ENCODE measurements at regions not wholly inside any gene's neighbourhood (a gene's known extent, or its start where the extent isn't known, plus 50 kb on each side); places are given as distances from the start of the nearest gene placed in this dataset.

DNA sequence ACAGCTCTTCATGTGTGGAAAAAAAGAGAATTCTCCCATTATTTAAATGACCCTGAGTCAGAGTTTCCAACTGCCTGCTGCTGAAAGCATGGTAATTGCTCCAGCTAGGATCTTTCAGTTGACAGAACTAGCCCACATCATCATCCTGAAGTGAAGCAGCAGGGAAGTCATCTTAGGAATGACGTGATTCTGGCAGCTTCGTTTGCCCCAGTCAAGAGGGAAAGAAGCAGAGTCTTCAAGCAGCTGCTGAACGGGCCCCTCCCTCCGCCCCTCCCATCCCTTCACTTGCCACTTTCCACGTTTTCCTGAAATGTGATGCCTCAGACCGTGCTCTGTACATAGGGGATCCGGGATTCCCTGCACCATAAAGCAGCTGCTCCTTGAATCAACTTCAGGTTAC, 455.0 kb upstream of the TMEM132C start:
- H3K36me3 ChIP-seq (ENCODE audit: control insufficient read depth in 1 of 2, insufficient read depth in 2 of 2, low read length in 2 of 2) = no peaks in the 10 kb centered on the region
- H3K4me1 ChIP-seq (ENCODE audit: control insufficient read depth in 1 of 2, insufficient read depth in 2 of 2, low read length in 2 of 2) = no peaks in the 10 kb centered on the region
- no peak overlapping the region for H3K4me3 ChIP-seq (ENCODE audit: low read depth in 1 of 2, low read length in 2 of 2)
- no peak overlapping the region for H3K9ac ChIP-seq (ENCODE audit: low read depth in 1 of 2, low read length in 2 of 2)
- peaks cover 0 to 7% of the 10 kb centered on the region in 2 donors for H3K9me3 ChIP-seq (ENCODE audit: control insufficient read depth in 1 of 2, low read length in 2 of 2)
- H3K27ac ChIP-seq (ENCODE audit: low read depth, low read length) = no peak overlapping the region
- H3K27me3 ChIP-seq (ENCODE audit: control insufficient read depth in 1 of 2, insufficient read depth in 2 of 2, low read length in 2 of 2) = no peaks in the 10 kb centered on the region

DNA sequence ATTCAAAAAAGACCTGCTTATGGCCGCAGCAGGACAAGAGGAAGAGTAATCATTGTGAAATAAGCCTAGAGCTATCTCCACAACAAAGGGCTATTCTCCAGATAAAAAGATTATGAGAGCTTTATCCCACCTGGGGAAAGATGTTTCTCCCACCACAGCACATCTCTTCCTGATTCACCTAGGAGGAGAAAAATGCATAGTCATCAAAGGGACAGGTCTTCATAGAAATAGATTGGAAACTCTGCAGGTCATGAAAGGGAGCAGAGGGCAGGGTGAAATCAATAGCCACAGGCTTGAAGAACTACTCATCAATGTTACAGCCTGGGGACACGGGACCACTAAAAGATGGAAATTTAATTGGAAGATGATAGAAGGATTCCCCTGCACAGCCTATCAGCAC, 453.8 kb upstream of the TMEM132C start:
- H3K9me3 ChIP-seq (ENCODE audit: control insufficient read depth in 1 of 2, low read length in 2 of 2) = peaks cover 0 to 10% of the 10 kb centered on the region in 2 donors
- no peak overlapping the region for H3K4me3 ChIP-seq (ENCODE audit: low read depth in 1 of 2, low read length in 2 of 2)
- H3K4me1 ChIP-seq (ENCODE audit: control insufficient read depth in 1 of 2, insufficient read depth in 2 of 2, low read length in 2 of 2) = no peaks in the 10 kb centered on the region
- no peaks in the 10 kb centered on the region for H3K36me3 ChIP-seq (ENCODE audit: control insufficient read depth in 1 of 2, insufficient read depth in 2 of 2, low read length in 2 of 2)
- no peaks in the 10 kb centered on the region for H3K27me3 ChIP-seq (ENCODE audit: control insufficient read depth in 1 of 2, insufficient read depth in 2 of 2, low read length in 2 of 2)
- no peak overlapping the region for H3K9ac ChIP-seq (ENCODE audit: low read depth in 1 of 2, low read length in 2 of 2)
- H3K27ac ChIP-seq (ENCODE audit: low read depth, low read length) = no peak overlapping the region

GRCh38 chr12:127819056-127819455, 447.9 kb upstream of the TMEM132C start:
- no peak overlapping the region for H3K27ac ChIP-seq (ENCODE audit: low read depth, low read length)
- no peaks in the 10 kb centered on the region for H3K36me3 ChIP-seq (ENCODE audit: control insufficient read depth in 1 of 2, insufficient read depth in 2 of 2, low read length in 2 of 2)
- no peak overlapping the region for H3K4me3 ChIP-seq (ENCODE audit: low read depth in 1 of 2, low read length in 2 of 2)
- H3K9ac ChIP-seq (ENCODE audit: low read depth in 1 of 2, low read length in 2 of 2) = no peak overlapping the region
- no peaks in the 10 kb centered on the region for H3K27me3 ChIP-seq (ENCODE audit: control insufficient read depth in 1 of 2, insufficient read depth in 2 of 2, low read length in 2 of 2)
- H3K4me1 ChIP-seq (ENCODE audit: control insufficient read depth in 1 of 2, insufficient read depth in 2 of 2, low read length in 2 of 2) = no peaks in the 10 kb centered on the region
- peaks cover 0 to 12% of the 10 kb centered on the region in 2 donors for H3K9me3 ChIP-seq (ENCODE audit: control insufficient read depth in 1 of 2, low read length in 2 of 2)

DNA sequence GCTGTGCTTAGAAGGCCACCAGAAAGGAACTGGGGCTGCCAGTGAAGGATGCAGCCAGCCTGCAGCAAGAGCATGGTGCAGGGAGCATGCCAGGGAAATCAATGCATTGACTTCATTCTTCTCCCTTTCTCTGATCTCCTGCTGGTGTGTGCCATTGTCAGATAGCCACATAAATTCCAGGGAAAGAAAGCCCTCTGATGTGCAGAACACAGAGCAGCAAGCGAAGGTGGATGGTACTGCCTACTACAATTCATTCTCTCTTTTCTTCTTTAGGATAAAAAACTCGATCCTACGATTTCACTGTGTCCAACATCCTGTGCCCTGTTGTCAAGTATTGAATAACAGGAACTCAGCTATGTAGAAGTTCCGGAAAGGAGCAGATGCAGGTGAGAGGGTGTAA, 446.7 kb upstream of the TMEM132C start:
- Histone ChIP-seq H3K27ac (ENCODE audit: low read depth, low read length) (no peak overlapping the region), H3K9ac (ENCODE audit: low read depth in 1 of 2, low read length in 2 of 2) (no peak overlapping the region), H3K4me1 (ENCODE audit: control insufficient read depth in 1 of 2, insufficient read depth in 2 of 2, low read length in 2 of 2) (no peaks in the 10 kb centered on the region), H3K36me3 (ENCODE audit: control insufficient read depth in 1 of 2, insufficient read depth in 2 of 2, low read length in 2 of 2) (no peaks in the 10 kb centered on the region), H3K27me3 (ENCODE audit: control insufficient read depth in 1 of 2, insufficient read depth in 2 of 2, low read length in 2 of 2) (no peaks in the 10 kb centered on the region), H3K4me3 (ENCODE audit: low read depth in 1 of 2, low read length in 2 of 2) (no peak overlapping the region), H3K9me3 (ENCODE audit: control insufficient read depth in 1 of 2, low read length in 2 of 2) (peaks cover 0 to 12% of the 10 kb centered on the region in 2 donors)

DNA sequence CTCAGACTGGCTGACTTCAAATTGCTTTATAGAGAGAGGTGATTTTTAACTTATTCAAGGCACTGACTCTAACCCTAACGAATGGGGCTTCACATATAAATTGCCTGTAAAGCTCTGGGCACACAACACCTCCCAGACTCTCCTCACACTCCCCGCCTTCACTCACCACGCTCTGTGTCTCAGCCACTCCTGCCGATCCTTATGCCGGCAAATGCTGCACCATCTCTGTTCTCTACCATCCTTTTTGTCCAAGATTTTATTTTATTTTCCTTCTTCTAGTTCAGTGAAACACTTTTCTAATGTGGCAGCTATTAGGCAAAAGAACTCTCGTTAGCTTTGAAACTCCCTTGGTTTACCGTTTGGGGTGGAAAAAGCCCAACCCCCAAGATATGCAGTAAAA, 446.1 kb upstream of the TMEM132C start:
- Histone ChIP-seq H3K4me3 (ENCODE audit: low read depth in 1 of 2, low read length in 2 of 2) (no peak overlapping the region), H3K36me3 (ENCODE audit: control insufficient read depth in 1 of 2, insufficient read depth in 2 of 2, low read length in 2 of 2) (no peaks in the 10 kb centered on the region), H3K27me3 (ENCODE audit: control insufficient read depth in 1 of 2, insufficient read depth in 2 of 2, low read length in 2 of 2) (no peaks in the 10 kb centered on the region), H3K9ac (ENCODE audit: low read depth in 1 of 2, low read length in 2 of 2) (no peak overlapping the region), H3K4me1 (ENCODE audit: control insufficient read depth in 1 of 2, insufficient read depth in 2 of 2, low read length in 2 of 2) (no peaks in the 10 kb centered on the region), H3K27ac (ENCODE audit: low read depth, low read length) (no peak overlapping the region), H3K9me3 (ENCODE audit: control insufficient read depth in 1 of 2, low read length in 2 of 2) (peaks cover 0 to 16% of the 10 kb centered on the region in 2 donors)

- H3K27me3 ChIP-seq (ENCODE audit: control insufficient read depth in 1 of 2, insufficient read depth in 2 of 2, low read length in 2 of 2) = no peaks in the 10 kb centered on the region
- no peak overlapping the region for H3K9ac ChIP-seq (ENCODE audit: low read depth in 1 of 2, low read length in 2 of 2)
- no peaks in the 10 kb centered on the region for H3K36me3 ChIP-seq (ENCODE audit: control insufficient read depth in 1 of 2, insufficient read depth in 2 of 2, low read length in 2 of 2)
- no peak overlapping the region for H3K4me3 ChIP-seq (ENCODE audit: low read depth in 1 of 2, low read length in 2 of 2)
- no peaks in the 10 kb centered on the region for H3K4me1 ChIP-seq (ENCODE audit: control insufficient read depth in 1 of 2, insufficient read depth in 2 of 2, low read length in 2 of 2)
- H3K27ac ChIP-seq (ENCODE audit: low read depth, low read length) = no peak overlapping the region
- peaks cover 7 to 21% of the 10 kb centered on the region in 2 donors for H3K9me3 ChIP-seq (ENCODE audit: control insufficient read depth in 1 of 2, low read length in 2 of 2)
Observed at GRCh38 chr12:127822809-127823411, 444.1 kb upstream of the TMEM132C start.

DNA sequence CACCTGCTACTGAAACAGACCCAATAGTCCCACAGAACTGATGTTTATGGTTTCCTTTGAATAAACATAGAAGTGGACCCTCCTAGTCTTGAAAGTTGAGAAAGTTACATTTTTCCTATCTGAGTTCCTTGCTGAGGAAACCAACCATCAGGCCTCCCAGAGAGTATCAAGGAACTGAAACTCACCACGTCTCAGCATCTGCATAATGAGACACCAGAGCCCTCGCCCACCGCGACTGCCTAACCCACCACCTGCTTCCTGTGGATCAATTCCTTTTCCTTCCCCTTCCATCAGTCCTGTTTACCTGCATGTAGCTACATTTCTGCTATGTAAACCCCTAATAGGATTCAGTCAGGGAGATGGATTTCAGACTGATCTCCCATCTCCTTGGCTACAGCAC, 443.2 kb upstream of the TMEM132C start:
- no peaks in the 10 kb centered on the region for H3K4me1 ChIP-seq (ENCODE audit: control insufficient read depth in 1 of 2, insufficient read depth in 2 of 2, low read length in 2 of 2)
- no peak overlapping the region for H3K4me3 ChIP-seq (ENCODE audit: low read depth in 1 of 2, low read length in 2 of 2)
- peaks cover 7 to 17% of the 10 kb centered on the region in 2 donors for H3K9me3 ChIP-seq (ENCODE audit: control insufficient read depth in 1 of 2, low read length in 2 of 2)
- no peak overlapping the region for H3K9ac ChIP-seq (ENCODE audit: low read depth in 1 of 2, low read length in 2 of 2)
- H3K27ac ChIP-seq (ENCODE audit: low read depth, low read length) = no peak overlapping the region
- H3K27me3 ChIP-seq (ENCODE audit: control insufficient read depth in 1 of 2, insufficient read depth in 2 of 2, low read length in 2 of 2) = no peaks in the 10 kb centered on the region
- no peaks in the 10 kb centered on the region for H3K36me3 ChIP-seq (ENCODE audit: control insufficient read depth in 1 of 2, insufficient read depth in 2 of 2, low read length in 2 of 2)

DNA sequence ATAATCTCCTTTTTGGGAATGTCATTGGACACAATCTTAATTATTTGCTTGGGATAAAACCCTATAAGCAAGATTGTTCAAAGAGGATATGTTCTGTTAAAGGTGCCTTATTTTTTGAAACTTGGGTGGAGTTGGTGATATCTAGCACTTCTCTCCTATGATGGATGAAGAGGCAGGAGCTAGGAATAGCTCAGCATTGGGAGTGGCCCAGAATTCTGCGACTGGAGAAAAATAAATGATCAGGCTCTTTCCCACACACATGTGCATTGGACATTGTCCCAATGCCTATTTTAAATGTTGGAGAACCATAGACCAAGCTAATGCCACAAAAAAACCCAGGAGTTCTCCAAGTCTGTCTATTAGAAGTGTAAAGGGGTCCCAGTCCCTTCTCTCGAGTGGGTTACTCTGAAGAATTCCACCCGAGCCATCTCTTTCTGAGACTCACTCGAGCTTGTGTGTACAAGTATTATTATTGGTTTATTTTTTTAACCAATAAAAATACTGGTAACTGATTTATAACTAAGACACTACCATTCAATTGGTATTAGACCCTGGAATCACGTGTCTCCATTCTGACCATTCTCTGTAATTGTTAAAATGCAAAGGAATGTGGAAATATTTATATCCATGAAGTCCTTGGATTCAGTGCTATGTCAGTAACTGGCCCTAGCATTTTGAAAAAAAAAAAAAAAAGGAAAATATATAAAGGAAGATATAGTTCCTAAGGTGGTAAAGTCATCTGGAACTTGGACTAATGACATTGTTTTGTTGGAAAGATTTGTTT, 437.5 kb upstream of the TMEM132C start:
- H3K4me3 ChIP-seq (ENCODE audit: low read depth in 1 of 2, low read length in 2 of 2) = no peak overlapping the region
- no peak overlapping the region for H3K27ac ChIP-seq (ENCODE audit: low read depth, low read length)
- no peaks in the 10 kb centered on the region for H3K36me3 ChIP-seq (ENCODE audit: control insufficient read depth in 1 of 2, insufficient read depth in 2 of 2, low read length in 2 of 2)
- H3K9ac ChIP-seq (ENCODE audit: low read depth in 1 of 2, low read length in 2 of 2) = no peak overlapping the region
- no peaks in the 10 kb centered on the region for H3K4me1 ChIP-seq (ENCODE audit: control insufficient read depth in 1 of 2, insufficient read depth in 2 of 2, low read length in 2 of 2)
- H3K9me3 ChIP-seq (ENCODE audit: control insufficient read depth in 1 of 2, low read length in 2 of 2) = peaks cover 7 to 15% of the 10 kb centered on the region in 2 donors
- H3K27me3 ChIP-seq (ENCODE audit: control insufficient read depth in 1 of 2, insufficient read depth in 2 of 2, low read length in 2 of 2) = no peaks in the 10 kb centered on the region

DNA sequence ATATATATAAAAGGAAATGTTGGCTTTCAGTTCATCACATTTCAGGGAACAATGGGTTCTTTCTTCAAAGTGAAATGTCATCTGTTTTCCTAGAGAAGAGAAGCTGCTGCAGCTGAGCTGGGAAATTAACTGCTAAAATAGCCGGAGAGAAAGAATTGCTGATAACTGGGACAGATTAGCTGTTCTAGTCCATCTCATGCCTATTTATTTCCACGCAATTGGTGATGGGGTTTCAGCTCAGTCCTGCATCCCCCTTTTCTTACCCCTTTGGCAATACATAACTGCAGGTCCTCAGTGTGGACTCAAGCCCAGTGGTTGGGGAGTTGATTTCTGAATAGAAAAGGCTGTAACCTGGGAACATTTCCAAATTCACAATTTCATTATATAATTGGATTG, 436.9 kb upstream of the TMEM132C start:
- no peaks in the 10 kb centered on the region for H3K4me1 ChIP-seq (ENCODE audit: control insufficient read depth in 1 of 2, insufficient read depth in 2 of 2, low read length in 2 of 2)
- H3K36me3 ChIP-seq (ENCODE audit: control insufficient read depth in 1 of 2, insufficient read depth in 2 of 2, low read length in 2 of 2) = no peaks in the 10 kb centered on the region
- H3K4me3 ChIP-seq (ENCODE audit: low read depth in 1 of 2, low read length in 2 of 2) = no peak overlapping the region
- H3K27ac ChIP-seq (ENCODE audit: low read depth, low read length) = no peak overlapping the region
- H3K27me3 ChIP-seq (ENCODE audit: control insufficient read depth in 1 of 2, insufficient read depth in 2 of 2, low read length in 2 of 2) = no peaks in the 10 kb centered on the region
- H3K9me3 ChIP-seq (ENCODE audit: control insufficient read depth in 1 of 2, low read length in 2 of 2) = peaks cover 7 to 15% of the 10 kb centered on the region in 2 donors
- H3K9ac ChIP-seq (ENCODE audit: low read depth in 1 of 2, low read length in 2 of 2) = no peak overlapping the region

GRCh38 chr12:127830730-127831129, 436.2 kb upstream of the TMEM132C start:
- H3K4me1 ChIP-seq (ENCODE audit: control insufficient read depth in 1 of 2, insufficient read depth in 2 of 2, low read length in 2 of 2) = no peaks in the 10 kb centered on the region
- no peak overlapping the region for H3K4me3 ChIP-seq (ENCODE audit: low read depth in 1 of 2, low read length in 2 of 2)
- H3K36me3 ChIP-seq (ENCODE audit: control insufficient read depth in 1 of 2, insufficient read depth in 2 of 2, low read length in 2 of 2) = no peaks in the 10 kb centered on the region
- H3K9me3 ChIP-seq (ENCODE audit: control insufficient read depth in 1 of 2, low read length in 2 of 2) = peaks cover 7 to 12% of the 10 kb centered on the region in 2 donors
- H3K27me3 ChIP-seq (ENCODE audit: control insufficient read depth in 1 of 2, insufficient read depth in 2 of 2, low read length in 2 of 2) = no peaks in the 10 kb centered on the region
- no peak overlapping the region for H3K27ac ChIP-seq (ENCODE audit: low read depth, low read length)
- no peak overlapping the region for H3K9ac ChIP-seq (ENCODE audit: low read depth in 1 of 2, low read length in 2 of 2)
